ENCODE measurements at regions not wholly inside any gene's neighbourhood (a gene's known extent, or its start where the extent isn't known, plus 50 kb on each side); places are given as distances from the start of the nearest gene placed in this dataset.

- TF ChIP-seq MAX (IDR thresholded peaks at IDR 0.05; ENCODE audit: low read depth, low read length) = no peak
- TF ChIP-seq CTCF (IDR thresholded peaks at IDR 0.05; ENCODE audit: low read depth, low read length) = no peak
Observed at GRCh38 chr13:34512817-34513216, 429.3 kb upstream of the NBEA start.
